ENCODE measurements at regions not wholly inside any gene's neighbourhood (a gene's known extent, or its start where the extent isn't known, plus 50 kb on each side); places are given as distances from the start of the nearest gene placed in this dataset.

- TF ChIP-seq POLR2AphosphoS5 (IDR thresholded peaks at IDR 0.05) (no peak), POLR2A (IDR thresholded peaks at IDR 0.05) (no peak), CTCF (IDR thresholded peaks at IDR 0.05) (no peak), EP300 (IDR thresholded peaks at IDR 0.05) (no peak)
These were observed 99.0 kb upstream of the FIGN start for GRCh38 chr2:163834841-163835240.

Data from gastroesophageal sphincter (tissue), 3 donors.